Right atrium auricular region (tissue), 2 donors: ENCODE measurements at regions not wholly inside any gene's neighbourhood (a gene's known extent, or its start where the extent isn't known, plus 50 kb on each side); places are given as distances from the start of the nearest gene placed in this dataset.
"Not testable (repeated sequence)": the region's sequence is repeated elsewhere in the genome, so short reads cannot be mapped to it uniquely, and the experiment has no call there.

Experiments used
- DNase-seq: peaks from one replicate; pipeline ENCODE4 v3.0.0-alpha.2; 2019; ENCODE audit warnings: low spot score
- H3K27ac ChIP-seq, 2 donors: fragments of 200-600 bp; sonication (generic); 1 replicate in 1 of 2; 2 replicates in 1 of 2; pipeline ENCODE4 v1.5.1; 2016 to 2019
- H3K27me3 ChIP-seq, 2 donors: fragments of 200-600 bp; sonication (generic); one replicate each; pipeline versions ENCODE4 v1.5.1 to v1.6.0; 2017 to 2019
- H3K36me3 ChIP-seq: fragments of 200-600 bp; sonication (generic); one replicate; pipeline ENCODE4 v1.5.1; 2016
- H3K4me1 ChIP-seq, 2 donors: fragments of 200-600 bp; sonication (generic); one replicate each; pipeline versions ENCODE4 v1.5.1 to v1.6.0; 2017 to 2019
- H3K4me3 ChIP-seq, 2 donors: fragments of 200-600 bp; sonication (generic); 1 replicate in 1 of 2; 2 replicates in 1 of 2; pipeline ENCODE4 v1.5.1; 2017 to 2019; ENCODE audit warnings: mild to moderate bottlenecking in 1 of 2, moderate library complexity in 1 of 2
- H3K9me3 ChIP-seq, 2 donors: fragments of 200-600 bp; sonication (generic); one replicate each; pipeline ENCODE4 v1.5.1; 2019
- CTCF ChIP-seq, 2 donors: fragments of 200-600 bp; sonication (generic); IDR thresholded peaks; one replicate each; pipeline ENCODE4 v1.5.1; 2019; ENCODE audit warnings: antibody characterized with exemption in 2 of 2

GRCh38 chr11:67806728-67807235 lies 132.4 kb upstream of the ALDH3B2 start:
- peak overlapping the region; percentile 51 to 81 for H3K4me3 ChIP-seq
- H3K27ac ChIP-seq, H3K27me3 ChIP-seq, H3K36me3 ChIP-seq, DNase-seq, H3K4me1 ChIP-seq, H3K9me3 ChIP-seq: not testable (repeated sequence)

GRCh38 chr11:67806183-67806582 lies 131.8 kb upstream of the ALDH3B2 start:
- not testable (repeated sequence) for H3K36me3 ChIP-seq, H3K9me3 ChIP-seq, H3K27me3 ChIP-seq, H3K4me1 ChIP-seq
- Histone ChIP-seq H3K4me3 (peak overlapping the region; percentile 51 to 81), H3K27ac (peak overlapping the region; percentile 74 to 82)
- peak; percentile 60 for DNase-seq

- H3K9me3 ChIP-seq, H3K27me3 ChIP-seq, H3K36me3 ChIP-seq, H3K4me1 ChIP-seq: not testable (repeated sequence)
- H3K4me3 ChIP-seq = peak overlapping the region; percentile 75 to 81
- peak overlapping the region; percentile 74 to 82 for H3K27ac ChIP-seq
- peak; percentile 98 for DNase-seq
Measured at GRCh38 chr11:67805253-67806126, 131.1 kb upstream of the ALDH3B2 start.

GRCh38 chr11:67804435-67805252 lies 130.2 kb upstream of the ALDH3B2 start:
- H3K27me3 ChIP-seq, H3K36me3 ChIP-seq, DNase-seq, H3K4me1 ChIP-seq, H3K9me3 ChIP-seq: not testable (repeated sequence)
- Histone ChIP-seq H3K27ac (peak overlapping the region; percentile 23 to 59), H3K4me3 (peak overlapping the region; percentile 75 to 81)
- TF ChIP-seq CTCF (IDR thresholded peaks at IDR 0.05) = peak in 1 of 2 donors; percentile 13

GRCh38 chr11:67803519-67803918 lies 129.1 kb upstream of the ALDH3B2 start:
- DNase-seq, H3K27me3 ChIP-seq, H3K36me3 ChIP-seq, H3K4me1 ChIP-seq, H3K9me3 ChIP-seq, H3K27ac ChIP-seq, H3K4me3 ChIP-seq: not testable (repeated sequence)

- not testable (repeated sequence) for H3K9me3 ChIP-seq, H3K27ac ChIP-seq, H3K27me3 ChIP-seq, H3K36me3 ChIP-seq, DNase-seq, H3K4me3 ChIP-seq, H3K4me1 ChIP-seq
Measured at GRCh38 chr11:67803055-67803454, 128.6 kb upstream of the ALDH3B2 start.

- H3K9me3 ChIP-seq = not testable (repeated sequence)
Measured at GRCh38 chr11:67802623-67803022, 128.2 kb upstream of the ALDH3B2 start.

GRCh38 chr11:67801397-67801796 lies 127.0 kb upstream of the ALDH3B2 start:
- H3K4me3 ChIP-seq = not testable (repeated sequence)

More at GRCh38 chr11:67802623-67803022, 128.2 kb upstream of the ALDH3B2 start:
- not testable (repeated sequence) for H3K36me3 ChIP-seq, H3K27me3 ChIP-seq, DNase-seq, H3K4me1 ChIP-seq, H3K4me3 ChIP-seq, H3K27ac ChIP-seq

GRCh38 chr11:67800591-67800990 lies 126.2 kb upstream of the ALDH3B2 start:
- not testable (repeated sequence) for DNase-seq, H3K27ac ChIP-seq, H3K4me3 ChIP-seq, H3K36me3 ChIP-seq, H3K27me3 ChIP-seq, H3K9me3 ChIP-seq, H3K4me1 ChIP-seq

More at GRCh38 chr11:67801397-67801796, 127.0 kb upstream of the ALDH3B2 start:
- not testable (repeated sequence) for H3K27ac ChIP-seq, H3K36me3 ChIP-seq, H3K4me1 ChIP-seq, DNase-seq, H3K27me3 ChIP-seq, H3K9me3 ChIP-seq
